ENCODE measurements at regions not wholly inside any gene's neighbourhood (a gene's known extent, or its start where the extent isn't known, plus 50 kb on each side); places are given as distances from the start of the nearest gene placed in this dataset.

GRCh38 chr4:140212194-140212593 is 58.2 kb upstream of the MAML3 start:
- no peak for DNase-seq

- no peak for DNase-seq
Measured at GRCh38 chr4:140211693-140212092, 57.7 kb upstream of the MAML3 start.

- DNase-seq, result no peak
Measured at GRCh38 chr4:140211161-140211560, 57.2 kb upstream of the MAML3 start.

- DNase-seq, result no peak
Measured at GRCh38 chr4:140208921-140209320, 54.9 kb upstream of the MAML3 start.
